ENCODE measurements at regions not wholly inside any gene's neighbourhood (a gene's known extent, or its start where the extent isn't known, plus 50 kb on each side); places are given as distances from the start of the nearest gene placed in this dataset.

DNA sequence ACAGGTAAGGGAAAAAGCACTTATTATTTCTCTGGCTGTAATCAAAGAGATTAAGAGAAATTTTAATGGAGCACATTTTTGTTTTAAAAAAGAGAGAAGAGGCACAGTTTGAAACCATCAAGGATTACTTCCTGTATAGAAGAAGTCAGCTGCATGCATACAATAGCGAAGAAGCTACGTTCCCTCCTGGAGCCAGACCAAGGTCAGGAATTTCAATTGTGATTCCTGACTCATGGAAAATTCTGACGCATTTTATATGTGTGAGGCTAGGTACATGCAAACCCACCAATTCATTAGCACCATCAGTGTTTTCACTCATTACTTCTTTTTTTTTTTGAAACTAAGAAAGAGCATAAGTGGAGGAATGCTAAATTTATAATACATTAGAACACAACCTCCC lies 232.7 kb upstream of the SGK1 start:
- intact Hi-C loops (cut with micrococcal nuclease; ENCODE audit: unreplicated experiment), result no loop called here
- CTCF ChIA-PET, result interaction anchor here (0.5 kb wide), 1 partner anchor 132 kb away, joined by 4 read pairs; no protein-coding TSS in a partner anchor
- Mint-ChIP-seq H3K9me3 (ENCODE audit: low read depth, unreplicated experiment) (no peaks in the 10 kb centered on the region), H3K36me3 (ENCODE audit: insufficient read depth, unreplicated experiment) (no peaks in the 10 kb centered on the region), H3K4me1 (ENCODE audit: low read depth, unreplicated experiment) (no peaks in the 10 kb centered on the region), H3K27ac (ENCODE audit: unreplicated experiment) (no peak overlapping the region), H3K4me3 (ENCODE audit: low read depth, unreplicated experiment) (no peak overlapping the region), H3K27me3 (ENCODE audit: unreplicated experiment) (no peaks in the 10 kb centered on the region)
- no peak for DNase-seq
- TF ChIP-seq, protein P1, sequence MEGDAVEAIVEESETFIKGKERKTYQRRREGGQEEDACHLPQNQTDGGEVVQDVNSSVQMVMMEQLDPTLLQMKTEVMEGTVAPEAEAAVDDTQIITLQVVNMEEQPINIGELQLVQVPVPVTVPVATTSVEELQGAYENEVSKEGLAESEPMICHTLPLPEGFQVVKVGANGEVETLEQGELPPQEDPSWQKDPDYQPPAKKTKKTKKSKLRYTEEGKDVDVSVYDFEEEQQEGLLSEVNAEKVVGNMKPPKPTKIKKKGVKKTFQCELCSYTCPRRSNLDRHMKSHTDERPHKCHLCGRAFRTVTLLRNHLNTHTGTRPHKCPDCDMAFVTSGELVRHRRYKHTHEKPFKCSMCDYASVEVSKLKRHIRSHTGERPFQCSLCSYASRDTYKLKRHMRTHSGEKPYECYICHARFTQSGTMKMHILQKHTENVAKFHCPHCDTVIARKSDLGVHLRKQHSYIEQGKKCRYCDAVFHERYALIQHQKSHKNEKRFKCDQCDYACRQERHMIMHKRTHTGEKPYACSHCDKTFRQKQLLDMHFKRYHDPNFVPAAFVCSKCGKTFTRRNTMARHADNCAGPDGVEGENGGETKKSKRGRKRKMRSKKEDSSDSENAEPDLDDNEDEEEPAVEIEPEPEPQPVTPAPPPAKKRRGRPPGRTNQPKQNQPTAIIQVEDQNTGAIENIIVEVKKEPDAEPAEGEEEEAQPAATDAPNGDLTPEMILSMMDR (IDR thresholded peaks at IDR 0.05; ENCODE audit: unreplicated experiment), result no peak
- BruUV-seq (replicated peaks), result no TSS peak

DNA sequence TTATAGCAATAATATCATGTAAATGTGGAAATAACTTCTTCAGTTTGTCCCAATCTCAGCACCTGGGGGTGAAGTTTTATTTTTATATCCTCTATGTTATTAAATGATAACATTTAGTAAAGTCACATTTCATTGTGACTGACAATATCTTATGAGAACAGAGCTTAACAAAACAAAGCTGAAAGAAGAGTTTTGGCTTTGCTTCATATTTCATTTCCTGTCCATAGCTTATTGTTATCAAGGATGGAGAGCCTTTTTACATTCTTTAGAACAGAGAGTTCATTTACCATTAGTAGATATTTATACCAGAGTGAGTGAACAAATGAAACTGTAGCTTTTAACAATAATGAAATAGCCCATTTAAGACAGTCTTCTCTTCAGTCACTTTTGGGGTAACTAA lies 231.9 kb upstream of the SGK1 start:
- BruUV-seq (replicated peaks), result no TSS peak
- Mint-ChIP-seq H3K4me1 (ENCODE audit: low read depth, unreplicated experiment) (no peaks in the 10 kb centered on the region), H3K27ac (ENCODE audit: unreplicated experiment) (no peak overlapping the region), H3K36me3 (ENCODE audit: insufficient read depth, unreplicated experiment) (no peaks in the 10 kb centered on the region), H3K4me3 (ENCODE audit: low read depth, unreplicated experiment) (no peak overlapping the region), H3K27me3 (ENCODE audit: unreplicated experiment) (no peaks in the 10 kb centered on the region), H3K9me3 (ENCODE audit: low read depth, unreplicated experiment) (no peaks in the 10 kb centered on the region)
- no peak for DNase-seq
- CTCF ChIA-PET, result no interaction called here
- intact Hi-C loops (cut with micrococcal nuclease; ENCODE audit: unreplicated experiment), result no loop called here
- TF ChIP-seq, protein P1 (IDR thresholded peaks at IDR 0.05; ENCODE audit: unreplicated experiment), result no peak

DNA sequence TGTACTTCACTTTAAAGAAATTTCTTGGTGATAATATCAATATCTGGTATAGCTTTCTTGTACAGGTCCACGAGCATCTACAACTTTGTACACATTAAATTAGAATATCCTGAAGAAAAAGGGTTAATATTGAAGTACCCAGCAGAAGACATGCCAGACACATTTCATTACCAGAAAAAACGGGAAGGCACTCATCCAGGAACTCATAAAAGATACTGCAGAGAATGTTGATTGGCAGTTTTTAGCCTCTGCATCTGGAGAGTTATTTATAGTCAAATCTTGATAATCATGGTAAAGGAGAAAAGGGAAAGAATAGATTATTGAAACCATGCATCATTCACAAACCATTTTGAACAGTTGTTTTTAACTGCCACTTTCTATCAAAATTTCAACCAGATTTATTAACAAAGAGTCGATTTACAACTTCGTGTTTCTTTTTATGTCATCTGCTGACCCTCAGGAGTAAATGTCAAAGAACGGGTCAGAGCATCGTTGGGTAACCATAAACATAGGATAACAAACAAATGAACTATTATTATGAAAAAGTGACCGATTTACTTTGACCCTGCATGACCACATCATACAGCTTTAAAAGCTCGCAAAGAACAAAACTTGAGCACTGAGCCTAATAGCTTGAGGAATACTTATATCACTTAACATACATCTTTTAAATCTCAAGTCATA lies 229.2 kb upstream of the SGK1 start:
- no peaks in the 10 kb centered on the region for H3K27me3 Mint-ChIP-seq (ENCODE audit: unreplicated experiment)
- H3K27ac Mint-ChIP-seq (ENCODE audit: unreplicated experiment), result no peak overlapping the region
- H3K9me3 Mint-ChIP-seq (ENCODE audit: low read depth, unreplicated experiment), result no peaks in the 10 kb centered on the region
- H3K4me1 Mint-ChIP-seq (ENCODE audit: low read depth, unreplicated experiment), result no peaks in the 10 kb centered on the region
- no TSS peak for BruUV-seq (replicated peaks)
- H3K36me3 Mint-ChIP-seq (ENCODE audit: insufficient read depth, unreplicated experiment), result no peaks in the 10 kb centered on the region
- no peak for DNase-seq
- intact Hi-C loops (cut with micrococcal nuclease; ENCODE audit: unreplicated experiment), result no loop called here
- TF ChIP-seq, protein P1 (IDR thresholded peaks at IDR 0.05; ENCODE audit: unreplicated experiment), result no peak
- CTCF ChIA-PET, result no interaction called here
- no peak overlapping the region for H3K4me3 Mint-ChIP-seq (ENCODE audit: low read depth, unreplicated experiment)

DNA sequence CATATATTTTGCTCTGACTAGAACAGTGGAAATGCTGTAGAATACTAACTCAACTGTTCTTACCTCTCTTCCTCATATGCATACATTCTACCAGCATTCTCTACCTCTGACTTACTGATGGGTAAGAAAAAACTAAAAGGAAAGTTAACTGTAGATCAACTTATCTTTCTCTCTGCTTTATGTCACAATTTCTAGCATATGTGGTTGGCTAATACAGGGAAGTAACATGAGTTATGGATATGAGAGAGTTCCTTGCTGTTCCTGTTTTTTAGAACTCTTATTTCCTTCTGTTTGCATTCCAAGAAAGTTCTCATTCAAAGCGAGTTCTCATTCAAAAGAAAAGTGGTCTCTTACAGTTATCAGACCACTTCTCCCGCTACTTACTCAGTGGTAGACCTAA lies 226.8 kb upstream of the SGK1 start:
- Mint-ChIP-seq H3K4me3 (ENCODE audit: low read depth, unreplicated experiment) (no peak overlapping the region), H3K4me1 (ENCODE audit: low read depth, unreplicated experiment) (no peaks in the 10 kb centered on the region)
- CTCF ChIA-PET, result no interaction called here

More for the DNA sequence above, 226.8 kb upstream of the SGK1 start:
- intact Hi-C loops (cut with micrococcal nuclease; ENCODE audit: unreplicated experiment), result no loop called here
- Mint-ChIP-seq H3K27ac (ENCODE audit: unreplicated experiment) (no peak overlapping the region), H3K27me3 (ENCODE audit: unreplicated experiment) (no peaks in the 10 kb centered on the region), H3K9me3 (ENCODE audit: low read depth, unreplicated experiment) (no peaks in the 10 kb centered on the region), H3K36me3 (ENCODE audit: insufficient read depth, unreplicated experiment) (no peaks in the 10 kb centered on the region)
- no TSS peak for BruUV-seq (replicated peaks)
- DNase-seq, result no peak
- TF ChIP-seq, protein P1 (IDR thresholded peaks at IDR 0.05; ENCODE audit: unreplicated experiment), result no peak
